Neuron (in vitro differentiated cells): ENCODE measurements at regions not wholly inside any gene's neighbourhood (a gene's known extent, or its start where the extent isn't known, plus 50 kb on each side); places are given as distances from the start of the nearest gene placed in this dataset.
"Not testable (repeated sequence)": the region's sequence is repeated elsewhere in the genome, so short reads cannot be mapped to it uniquely, and the experiment has no call there.

Experiments used
- H2AFZ ChIP-seq: one replicate; pipeline ENCODE4 v1.6.1; 2013; ENCODE audit warnings: low read depth, mild to moderate bottlenecking, inconsistent platforms, low read length, moderate library complexity
- H3K27me3 ChIP-seq: one replicate; pipeline ENCODE4 v1.6.1; 2013; ENCODE audit warnings: low read length; ENCODE audit not compliant: insufficient read depth
- H3K36me3 ChIP-seq: one replicate; pipeline ENCODE4 v1.6.1; 2013; ENCODE audit warnings: low read length; ENCODE audit not compliant: insufficient read depth
- H3K4me1 ChIP-seq: one replicate; pipeline ENCODE4 v1.6.1; 2013; ENCODE audit warnings: low read length; ENCODE audit not compliant: insufficient read depth
- H3K4me3 ChIP-seq: 2 replicates; pipeline ENCODE4 v1.5.1; 2013; ENCODE audit warnings: mild to moderate bottlenecking, low read length, moderate library complexity
- H3K9me3 ChIP-seq: one replicate; pipeline ENCODE4 v1.6.1; 2013; ENCODE audit warnings: low read length

DNA sequence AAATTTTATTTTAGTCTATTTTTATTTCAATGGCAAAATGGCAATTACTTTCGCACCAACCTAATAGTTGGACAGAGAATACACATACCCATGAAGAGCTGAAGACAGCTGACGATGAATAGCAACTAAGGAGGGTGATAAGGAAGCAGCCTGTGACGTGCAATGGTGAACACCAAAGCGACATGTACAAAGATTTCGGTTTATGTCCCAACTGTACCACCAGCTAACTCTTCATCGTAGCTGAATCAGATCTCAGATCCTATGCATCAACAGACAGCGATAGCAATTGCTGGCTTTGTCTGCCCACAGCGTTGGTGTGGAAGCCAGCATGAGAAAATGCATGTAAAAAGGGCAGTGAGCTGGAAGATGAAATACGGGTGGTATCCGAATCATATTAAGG lies 130.6 kb upstream of the ANKH start:
- Histone ChIP-seq H3K36me3 (no peaks in the 10 kb centered on the region), H3K9me3 (peaks cover 3% of the 10 kb centered on the region), H3K4me3 (no peak overlapping the region), H3K4me1 (no peaks in the 10 kb centered on the region), H3K27me3 (no peaks in the 10 kb centered on the region), H2AFZ (no peak overlapping the region)

DNA sequence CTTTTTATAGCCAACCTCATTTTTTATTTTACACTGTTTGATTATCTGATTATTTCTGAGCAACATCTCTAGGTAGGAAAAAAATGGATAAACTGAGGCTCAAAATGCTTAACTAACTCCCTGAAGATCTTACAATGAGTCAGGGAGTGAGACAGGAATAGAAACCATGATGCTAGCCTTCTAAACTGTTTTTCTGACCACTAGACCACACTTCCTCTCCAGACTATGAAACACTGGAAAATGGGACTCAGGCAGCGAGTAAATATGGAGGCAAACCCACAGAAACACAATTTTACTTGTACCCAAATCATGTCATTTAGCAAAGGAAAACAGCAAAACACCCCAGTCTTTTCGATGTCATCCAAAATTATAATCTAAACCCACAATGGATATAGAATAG lies 129.9 kb upstream of the ANKH start:
- Histone ChIP-seq H2AFZ (no peak overlapping the region), H3K4me3 (no peak overlapping the region), H3K4me1 (no peaks in the 10 kb centered on the region), H3K27me3 (no peaks in the 10 kb centered on the region), H3K36me3 (no peaks in the 10 kb centered on the region), H3K9me3 (peaks cover 3% of the 10 kb centered on the region)

DNA sequence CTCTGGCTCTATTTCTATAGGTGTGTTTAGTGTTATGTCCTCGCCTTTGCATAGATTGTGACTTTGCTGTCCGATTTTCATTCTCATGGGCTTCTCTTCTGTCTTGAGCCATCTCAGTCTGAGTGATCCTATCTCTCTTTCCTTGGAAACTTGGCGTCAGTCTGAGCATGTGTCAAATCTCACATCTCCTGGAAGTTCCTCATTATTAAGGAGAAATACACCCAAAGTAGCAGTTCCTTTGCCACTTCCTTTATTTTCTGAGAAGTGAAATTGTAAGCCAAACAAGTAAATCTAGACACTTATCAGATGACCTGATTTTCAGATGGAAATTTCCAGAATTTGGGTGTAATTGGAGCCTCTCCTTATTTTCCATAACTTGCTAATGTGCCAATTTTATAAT lies 126.9 kb upstream of the ANKH start:
- Histone ChIP-seq H3K4me3 (no peak overlapping the region), H3K4me1 (no peaks in the 10 kb centered on the region), H3K27me3 (no peaks in the 10 kb centered on the region), H2AFZ (no peak overlapping the region), H3K36me3 (no peaks in the 10 kb centered on the region), H3K9me3 (peaks cover 3% of the 10 kb centered on the region)

DNA sequence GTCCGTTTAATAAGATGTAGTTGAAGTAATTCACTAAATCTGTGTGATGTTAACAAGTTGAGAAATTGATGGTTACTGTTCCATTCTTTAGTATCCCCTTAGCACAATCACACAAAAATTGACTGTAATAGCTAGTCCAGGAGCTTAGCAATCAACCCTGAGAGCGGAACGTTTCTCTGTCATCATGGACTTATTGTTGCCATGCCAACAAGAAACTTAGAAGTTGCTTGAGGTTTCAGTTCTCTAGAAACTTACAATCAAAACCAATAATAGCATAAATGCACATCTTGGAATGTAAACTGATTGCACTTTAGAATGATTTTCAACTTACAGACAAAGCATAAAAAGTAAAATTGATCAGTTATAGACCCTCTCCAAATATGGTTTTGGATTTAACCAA lies 125.4 kb upstream of the ANKH start:
- no peaks in the 10 kb centered on the region for H3K4me1 ChIP-seq
- H3K9me3 ChIP-seq = peaks cover 3% of the 10 kb centered on the region
- H3K27me3 ChIP-seq = no peaks in the 10 kb centered on the region
- no peaks in the 10 kb centered on the region for H3K36me3 ChIP-seq
- no peak overlapping the region for H3K4me3 ChIP-seq
- no peak overlapping the region for H2AFZ ChIP-seq

DNA sequence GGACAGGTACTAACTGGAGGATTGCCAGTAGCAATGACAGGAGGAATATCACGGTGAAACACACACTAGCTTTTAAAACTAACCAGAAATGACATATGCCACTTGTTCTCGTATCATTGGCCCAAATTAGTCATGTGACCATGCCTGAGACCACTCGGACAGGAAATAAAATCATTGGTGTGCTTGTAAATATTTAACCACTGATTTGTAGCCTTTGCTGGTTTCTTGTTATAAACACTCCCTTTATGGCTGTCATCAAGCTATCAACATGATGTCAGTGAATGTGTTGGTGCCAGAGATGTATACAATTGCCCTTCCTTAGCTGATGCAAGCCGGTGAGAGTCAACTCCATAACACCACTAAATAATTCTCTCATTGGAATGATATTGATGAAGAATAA lies 123.7 kb upstream of the ANKH start:
- no peaks in the 10 kb centered on the region for H3K27me3 ChIP-seq
- peaks cover 3% of the 10 kb centered on the region for H3K9me3 ChIP-seq
- H3K4me1 ChIP-seq = no peaks in the 10 kb centered on the region
- no peaks in the 10 kb centered on the region for H3K36me3 ChIP-seq
- no peak overlapping the region for H2AFZ ChIP-seq
- no peak overlapping the region for H3K4me3 ChIP-seq

DNA sequence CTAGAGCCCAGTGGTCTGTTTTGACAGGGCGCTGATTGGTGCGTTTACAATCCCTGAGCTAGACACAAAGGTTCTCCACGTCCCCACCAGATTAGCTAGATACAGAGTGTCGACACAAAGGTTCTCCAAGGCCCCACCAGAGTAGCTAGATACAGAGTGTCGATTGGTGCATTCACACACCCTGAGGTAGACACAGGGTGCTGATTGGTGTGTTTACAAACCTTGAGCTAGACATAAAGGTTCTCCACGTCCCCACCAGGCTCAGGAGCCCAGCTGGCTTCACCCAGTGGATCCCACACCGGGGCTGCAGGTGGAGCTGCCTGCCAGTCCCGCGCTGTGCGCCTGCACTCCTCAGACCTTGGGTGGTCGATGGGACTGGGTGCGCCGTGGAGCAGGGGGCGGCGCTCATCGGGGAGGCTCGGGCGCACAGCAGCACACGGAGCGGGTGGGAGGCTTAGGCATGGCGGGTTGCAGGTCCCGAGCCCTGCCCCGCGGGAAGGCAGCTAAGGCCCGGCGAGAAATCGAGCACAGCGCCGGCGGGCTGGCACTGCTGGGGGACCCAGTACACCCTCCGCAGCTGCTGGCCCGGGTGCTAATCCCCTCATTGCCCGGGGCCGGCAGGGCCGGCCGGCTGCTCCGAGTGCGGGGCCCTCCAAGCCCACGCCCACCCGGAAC lies 122.0 kb upstream of the ANKH start:
- H3K4me1 ChIP-seq, H3K36me3 ChIP-seq, H3K9me3 ChIP-seq, H3K27me3 ChIP-seq, H3K4me3 ChIP-seq, H2AFZ ChIP-seq: not testable (repeated sequence)

DNA sequence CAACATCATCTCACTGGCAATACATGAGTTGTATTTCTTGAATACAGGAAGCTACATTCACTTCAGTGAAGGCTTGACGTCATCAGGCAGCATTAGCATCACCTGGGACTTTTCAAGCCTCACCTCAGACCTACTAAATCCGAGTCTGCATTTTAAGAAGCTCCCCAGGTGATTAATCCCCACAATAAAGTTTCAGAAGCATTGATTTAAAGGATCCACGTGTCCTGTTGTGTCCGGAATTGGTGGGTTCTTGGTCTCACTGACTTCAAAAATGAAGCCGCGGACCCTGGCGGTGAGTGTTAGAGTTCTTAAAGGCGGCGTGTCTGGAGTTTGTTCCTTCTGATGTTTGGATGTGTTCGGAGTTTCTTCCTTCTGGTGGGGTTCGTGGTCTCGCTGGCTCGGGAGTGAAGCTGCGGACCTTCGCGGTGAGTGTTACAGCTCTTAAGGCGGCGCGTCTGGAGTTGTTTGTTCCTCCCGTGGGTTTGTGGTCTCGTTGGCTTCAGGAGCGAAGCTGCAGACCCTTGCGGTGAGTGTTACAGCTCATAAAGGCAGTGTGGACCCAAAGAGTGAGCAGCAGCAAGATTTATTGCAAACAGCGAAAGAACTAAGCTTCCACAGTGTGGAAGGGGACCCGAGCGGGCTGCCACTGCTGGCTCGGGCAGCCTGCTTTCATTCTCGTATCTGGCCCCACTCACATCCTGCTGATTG lies 121.3 kb upstream of the ANKH start:
- not testable (repeated sequence) for H3K4me1 ChIP-seq, H3K9me3 ChIP-seq, H3K36me3 ChIP-seq, H3K27me3 ChIP-seq, H3K4me3 ChIP-seq, H2AFZ ChIP-seq

DNA sequence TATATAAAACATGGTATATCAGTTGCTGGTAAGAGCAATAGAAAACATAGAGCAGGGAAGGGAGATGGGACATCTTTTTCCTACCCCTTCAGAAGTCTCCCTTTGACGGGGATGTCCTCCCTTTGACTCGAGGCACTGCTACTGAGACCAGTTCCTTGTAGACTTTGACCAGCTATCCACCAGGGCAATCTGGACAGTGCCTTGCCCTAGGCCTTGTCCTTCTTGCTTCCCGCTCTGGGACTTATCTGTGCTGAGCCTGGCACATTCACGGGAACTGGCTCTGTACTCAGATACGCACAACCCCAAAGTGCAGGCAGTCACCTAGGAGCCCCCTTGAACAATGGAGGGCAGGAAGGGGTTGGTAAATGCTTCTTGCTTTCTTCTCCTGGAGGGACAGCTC lies 116.6 kb upstream of the ANKH start:
- Histone ChIP-seq H3K9me3 (no peaks in the 10 kb centered on the region), H2AFZ (no peak overlapping the region), H3K36me3 (no peaks in the 10 kb centered on the region), H3K27me3 (no peaks in the 10 kb centered on the region), H3K4me1 (no peaks in the 10 kb centered on the region), H3K4me3 (no peak overlapping the region)

DNA sequence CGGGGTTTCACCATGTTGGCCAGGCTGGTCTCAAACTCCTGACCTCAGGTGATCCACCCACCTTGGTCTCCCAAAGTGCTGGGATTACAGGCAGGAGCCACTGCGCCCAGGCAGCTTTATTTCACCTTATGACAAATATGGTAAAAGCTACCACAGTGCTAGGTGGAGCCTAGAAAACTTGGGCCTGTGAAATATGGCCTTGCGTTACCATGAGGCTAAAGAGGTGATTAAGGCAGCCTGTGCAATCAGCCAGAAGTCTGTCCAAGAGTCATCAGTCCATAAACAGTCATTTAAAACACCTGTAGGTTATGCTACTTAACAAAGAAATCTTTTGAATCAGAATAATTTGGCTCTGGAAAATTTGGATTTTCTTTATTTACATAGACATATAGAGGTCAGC lies 114.8 kb upstream of the ANKH start:
- no peaks in the 10 kb centered on the region for H3K27me3 ChIP-seq
- H3K4me1 ChIP-seq = no peaks in the 10 kb centered on the region
- no peaks in the 10 kb centered on the region for H3K9me3 ChIP-seq
- no peak overlapping the region for H2AFZ ChIP-seq
- H3K4me3 ChIP-seq = no peak overlapping the region
- no peaks in the 10 kb centered on the region for H3K36me3 ChIP-seq

DNA sequence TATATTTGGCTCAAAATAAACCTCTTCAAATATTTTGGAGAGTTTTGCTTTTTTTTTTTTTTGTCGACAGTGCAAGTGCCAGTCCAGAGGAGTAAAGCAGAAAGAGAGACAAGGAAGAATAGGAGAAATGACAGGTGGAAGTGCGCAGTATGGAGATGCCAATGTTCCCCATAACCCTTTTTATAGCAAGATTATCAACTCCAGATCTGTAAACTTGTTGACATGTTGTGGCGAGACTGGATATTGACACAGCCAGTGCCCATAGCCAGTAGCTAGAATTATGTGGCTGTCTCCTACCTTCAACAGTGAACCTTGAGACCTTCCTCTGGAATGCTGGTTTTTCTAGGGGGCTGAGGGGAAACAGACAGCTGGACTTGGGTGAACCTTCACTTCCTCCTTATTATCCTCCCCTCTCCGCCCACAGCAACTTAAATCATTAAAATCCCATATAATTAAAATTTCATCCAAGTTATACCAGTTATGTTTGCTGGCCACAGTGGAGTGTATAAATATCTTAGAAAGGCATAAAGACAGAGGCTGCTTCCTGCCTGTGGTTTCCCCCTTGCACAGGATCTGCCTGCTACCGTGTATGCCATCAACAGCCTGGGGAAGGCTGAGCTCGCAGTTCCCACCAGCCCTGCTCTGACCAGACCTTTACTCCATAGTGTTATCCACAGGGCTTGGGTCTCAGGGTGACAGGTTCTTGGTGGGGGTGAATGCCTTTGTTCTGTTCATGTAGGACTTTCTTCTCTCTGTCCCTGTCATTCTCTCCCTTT lies 112.3 kb upstream of the ANKH start:
- no peaks in the 10 kb centered on the region for H3K36me3 ChIP-seq
- H3K4me1 ChIP-seq = no peaks in the 10 kb centered on the region
- H3K9me3 ChIP-seq = no peaks in the 10 kb centered on the region
- no peak overlapping the region for H2AFZ ChIP-seq
- no peaks in the 10 kb centered on the region for H3K27me3 ChIP-seq
- no peak overlapping the region for H3K4me3 ChIP-seq

DNA sequence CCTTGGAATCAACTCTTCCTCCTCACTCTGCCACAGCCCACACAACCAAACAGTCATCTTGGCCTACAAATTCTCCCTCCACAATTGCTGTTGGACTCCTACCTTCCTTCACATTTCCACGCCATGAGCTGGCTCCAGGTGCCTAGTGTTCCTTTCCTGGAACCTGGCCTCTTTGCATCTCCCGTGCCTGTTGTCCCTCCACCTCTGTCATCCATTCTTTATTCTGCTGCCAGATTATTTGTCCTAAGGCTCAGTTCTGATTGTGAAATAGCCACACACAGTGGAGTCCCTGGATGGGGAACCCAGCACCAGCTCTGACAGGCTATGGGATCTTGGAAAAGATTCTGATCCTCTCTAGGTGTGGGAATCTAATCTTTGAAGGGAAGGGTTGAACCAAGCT lies 109.1 kb upstream of the ANKH start:
- Histone ChIP-seq H3K4me3 (no peak overlapping the region), H2AFZ (no peak overlapping the region), H3K36me3 (no peaks in the 10 kb centered on the region), H3K27me3 (no peaks in the 10 kb centered on the region), H3K4me1 (no peaks in the 10 kb centered on the region), H3K9me3 (no peaks in the 10 kb centered on the region)

DNA sequence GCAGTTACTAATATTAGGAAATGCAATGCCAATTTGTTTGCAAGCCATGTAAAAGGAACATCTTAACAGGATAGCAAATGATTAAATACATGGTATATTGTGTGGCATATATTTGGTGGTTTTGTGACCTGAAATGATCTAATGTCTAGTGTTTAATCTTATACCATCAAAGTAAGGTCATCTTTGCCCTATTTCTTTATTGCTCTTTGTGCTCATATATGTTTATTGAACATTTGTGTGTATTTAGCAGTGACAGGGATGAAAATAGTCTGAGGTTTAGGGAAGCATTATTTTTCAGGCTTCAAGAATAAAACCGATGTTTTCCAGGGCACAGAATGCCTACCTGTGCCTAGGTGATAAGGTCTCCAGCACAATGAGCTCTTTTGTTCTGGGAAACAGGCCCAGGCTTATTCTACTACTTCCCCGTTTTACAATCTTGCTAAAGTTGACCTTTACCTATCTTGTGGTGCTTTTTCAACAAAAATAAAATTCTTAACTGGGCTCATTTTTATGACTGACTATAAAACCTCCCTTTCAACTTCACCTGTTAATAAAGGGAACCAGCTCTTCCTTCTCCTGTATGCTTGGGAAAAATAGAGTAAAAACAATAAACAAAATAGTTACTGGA lies 105.6 kb upstream of the ANKH start:
- Histone ChIP-seq H3K27me3 (peaks cover 5% of the 10 kb centered on the region), H3K36me3 (no peaks in the 10 kb centered on the region), H3K9me3 (no peaks in the 10 kb centered on the region), H3K4me3 (no peak overlapping the region), H2AFZ (no peak overlapping the region), H3K4me1 (no peaks in the 10 kb centered on the region)

DNA sequence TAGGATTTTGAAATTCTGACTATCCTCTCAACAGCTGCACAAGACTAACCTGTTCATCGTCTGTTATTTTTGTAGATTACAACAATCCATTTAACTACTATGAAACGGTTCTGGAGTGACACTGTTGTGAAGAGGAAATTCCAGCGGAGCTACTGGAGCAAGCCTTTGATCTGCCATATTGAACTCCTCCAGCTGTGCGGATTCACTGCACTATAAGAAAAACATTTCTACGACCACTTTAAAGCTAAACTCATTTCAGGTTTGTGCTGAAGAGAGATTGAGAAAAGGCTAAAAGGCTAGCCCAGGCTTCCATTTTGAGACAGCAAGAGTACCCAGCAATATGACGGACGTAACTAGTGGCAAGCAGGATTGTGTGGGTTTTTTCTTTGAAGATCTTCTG lies 104.9 kb upstream of the ANKH start:
- H3K9me3 ChIP-seq = no peaks in the 10 kb centered on the region
- peaks cover 5% of the 10 kb centered on the region for H3K27me3 ChIP-seq
- no peak overlapping the region for H3K4me3 ChIP-seq
- no peaks in the 10 kb centered on the region for H3K36me3 ChIP-seq
- no peaks in the 10 kb centered on the region for H3K4me1 ChIP-seq
- no peak overlapping the region for H2AFZ ChIP-seq
